ENCODE measurements at regions not wholly inside any gene's neighbourhood (a gene's known extent, or its start where the extent isn't known, plus 50 kb on each side); places are given as distances from the start of the nearest gene placed in this dataset.

- ChIA-PET CTCF (no interaction called here), POLR2A (ENCODE audit: low non-redundant PET) (no interaction called here)
- H3K4me1 ChIP-seq (ENCODE audit: insufficient read depth, low read length, poor library complexity, severe bottlenecking), result no peaks in the 10 kb centered on the region
- H3K4me3 ChIP-seq (ENCODE audit: low read depth, low read length, poor library complexity, severe bottlenecking), result no peak overlapping the region
- H3K27ac ChIP-seq (ENCODE audit: low read depth, low read length, poor library complexity, severe bottlenecking), result no peak overlapping the region
- H3K36me3 ChIP-seq (ENCODE audit: insufficient read depth, low read length, poor library complexity, severe bottlenecking), result no peaks in the 10 kb centered on the region
- BruUV-seq (replicated peaks), result no TSS peak
- intact Hi-C loops (cut with micrococcal nuclease; ENCODE audit: unreplicated experiment), result no loop called here
- no peak for TF ChIP-seq CTCF (conservative IDR thresholded peaks at IDR 0.05; ENCODE audit: low read depth, low read length)
- TF ChIP-seq EZH2 (IDR thresholded peaks at IDR 0.05; ENCODE audit: borderline replicate concordance, low read depth, low read length, poor library complexity, severe bottlenecking), result no peak
- H3K27me3 ChIP-seq (replicated peaks; ENCODE audit: insufficient read depth, low read depth, low read length, poor library complexity), result peaks cover 10% of the 10 kb centered on the region
- DNase-seq (ENCODE audit: low spot score), result no peak
- no peaks in the 10 kb centered on the region for H3K9me3 ChIP-seq (ENCODE audit: low read depth, low read length, poor library complexity, severe bottlenecking)
Measured at GRCh38 chr1:219299420-219299819, 125.7 kb downstream of the LYPLAL1 start.

GRCh38 chr1:219298571-219299148, 125.0 kb downstream of the LYPLAL1 start:
- DNase-seq (ENCODE audit: low spot score), result no peak
- H3K4me3 ChIP-seq (ENCODE audit: low read depth, low read length, poor library complexity, severe bottlenecking), result no peak overlapping the region
- CTCF ChIA-PET, result no interaction called here
- no TSS peak for BruUV-seq (replicated peaks)
- intact Hi-C loops (cut with micrococcal nuclease; ENCODE audit: unreplicated experiment), result no loop called here
- no peak for TF ChIP-seq CTCF (conservative IDR thresholded peaks at IDR 0.05; ENCODE audit: low read depth, low read length)
- no peak for TF ChIP-seq EZH2 (IDR thresholded peaks at IDR 0.05; ENCODE audit: borderline replicate concordance, low read depth, low read length, poor library complexity, severe bottlenecking)
- H3K27me3 ChIP-seq (replicated peaks; ENCODE audit: insufficient read depth, low read depth, low read length, poor library complexity), result peaks cover 10% of the 10 kb centered on the region
- POLR2A ChIA-PET (ENCODE audit: low non-redundant PET), result no interaction called here
- no peak overlapping the region for H3K27ac ChIP-seq (ENCODE audit: low read depth, low read length, poor library complexity, severe bottlenecking)
- no peaks in the 10 kb centered on the region for H3K36me3 ChIP-seq (ENCODE audit: insufficient read depth, low read length, poor library complexity, severe bottlenecking)
- H3K4me1 ChIP-seq (ENCODE audit: insufficient read depth, low read length, poor library complexity, severe bottlenecking), result no peaks in the 10 kb centered on the region
- H3K9me3 ChIP-seq (ENCODE audit: low read depth, low read length, poor library complexity, severe bottlenecking), result no peaks in the 10 kb centered on the region

- no TSS peak for BruUV-seq (replicated peaks)
- CTCF ChIA-PET, result interaction anchor here (0.6 kb wide), 1 partner anchor 571 kb away, joined by 3 read pairs; no protein-coding TSS in a partner anchor
- Histone ChIP-seq H3K4me1 (ENCODE audit: insufficient read depth, low read length, poor library complexity, severe bottlenecking) (no peaks in the 10 kb centered on the region), H3K4me3 (ENCODE audit: low read depth, low read length, poor library complexity, severe bottlenecking) (no peak overlapping the region), H3K9me3 (ENCODE audit: low read depth, low read length, poor library complexity, severe bottlenecking) (no peaks in the 10 kb centered on the region), H3K27ac (ENCODE audit: low read depth, low read length, poor library complexity, severe bottlenecking) (no peak overlapping the region), H3K36me3 (ENCODE audit: insufficient read depth, low read length, poor library complexity, severe bottlenecking) (no peaks in the 10 kb centered on the region), H3K27me3 (replicated peaks; ENCODE audit: insufficient read depth, low read depth, low read length, poor library complexity) (peaks cover 10% of the 10 kb centered on the region)
- no peak for DNase-seq (ENCODE audit: low spot score)
- POLR2A ChIA-PET (ENCODE audit: low non-redundant PET), result no interaction called here
- TF ChIP-seq CTCF (conservative IDR thresholded peaks at IDR 0.05; ENCODE audit: low read depth, low read length) (no peak), EZH2 (IDR thresholded peaks at IDR 0.05; ENCODE audit: borderline replicate concordance, low read depth, low read length, poor library complexity, severe bottlenecking) (no peak)
- intact Hi-C loops (cut with micrococcal nuclease; ENCODE audit: unreplicated experiment), result no loop called here
Measured at GRCh38 chr1:219296430-219297355, 123.0 kb downstream of the LYPLAL1 start.
